Activated T-helper 1 cell treated with anti-CD3 and anti-CD28 coated beads, Interleukin-12 subunit alpha, Interleukin-12 subunit beta, Interleukin-2, Interleukin-4 antibody, amounts not matched to agents 30 ng/mL and 10 ng/mL and 1 ng/mL, durations not matched to agents 14 hours and 24 hours and 36 hours (primary cell): ENCODE measurements at regions not wholly inside any gene's neighbourhood (a gene's known extent, or its start where the extent isn't known, plus 50 kb on each side); places are given as distances from the start of the nearest gene placed in this dataset.
"Not testable (repeated sequence)": the region's sequence is repeated elsewhere in the genome, so short reads cannot be mapped to it uniquely, and the experiment has no call there.

Experiments used
- DNase-seq: peaks from one replicate; pipeline ENCODE4 v3.0.0; 2021; ENCODE audit warnings: low spot score
- H3K27ac Mint-ChIP-seq: one replicate; pipeline ENCODE4 v1.8.0; 2021; ENCODE audit warnings: mild to moderate bottlenecking, mixed read lengths
- H3K27me3 Mint-ChIP-seq: one replicate; pipeline ENCODE4 v1.8.0; 2022; ENCODE audit warnings: mild to moderate bottlenecking, moderate library complexity, mixed read lengths; ENCODE audit not compliant: insufficient read depth
- H3K36me3 Mint-ChIP-seq: one replicate; pipeline ENCODE4 v1.8.0; 2021; ENCODE audit warnings: low read depth, mixed read lengths
- H3K4me1 Mint-ChIP-seq: one replicate; pipeline ENCODE4 v1.8.0; 2021; ENCODE audit warnings: low read depth, mixed read lengths
- H3K4me3 Mint-ChIP-seq: one replicate; pipeline ENCODE4 v1.8.0; 2021; ENCODE audit warnings: mild to moderate bottlenecking, moderate library complexity, mixed read lengths
- H3K9me3 Mint-ChIP-seq: one replicate; pipeline ENCODE4 v1.8.0; 2021; ENCODE audit warnings: mixed read lengths
- intact Hi-C: fragments of 100-400 bp; cut with micrococcal nuclease; formaldehyde crosslinking; loops from one replicate; pipeline ENCODE4 v1.15.1; 2024

- H3K4me3 Mint-ChIP-seq, H3K27me3 Mint-ChIP-seq, H3K9me3 Mint-ChIP-seq, H3K27ac Mint-ChIP-seq, H3K36me3 Mint-ChIP-seq, intact Hi-C loops, DNase-seq, H3K4me1 Mint-ChIP-seq: not testable (repeated sequence)
These were observed 288.8 kb downstream of the LIG4 start for GRCh38 chr13:107926515-107926914.

GRCh38 chr13:107916902-107917301 lies 298.4 kb downstream of the LIG4 start:
- intact Hi-C loops, H3K4me3 Mint-ChIP-seq, H3K36me3 Mint-ChIP-seq, H3K27me3 Mint-ChIP-seq, H3K4me1 Mint-ChIP-seq, H3K27ac Mint-ChIP-seq, DNase-seq, H3K9me3 Mint-ChIP-seq: not testable (repeated sequence)

- intact Hi-C loops = no loop called here
- no peak for DNase-seq
- H3K27ac Mint-ChIP-seq = no peak overlapping the region
- no peaks in the 10 kb centered on the region for H3K36me3 Mint-ChIP-seq
- no peaks in the 10 kb centered on the region for H3K27me3 Mint-ChIP-seq
- peaks cover 3% of the 10 kb centered on the region for H3K9me3 Mint-ChIP-seq
- H3K4me3 Mint-ChIP-seq = no peak overlapping the region
- H3K4me1 Mint-ChIP-seq = no peaks in the 10 kb centered on the region
These were observed 302.6 kb downstream of the LIG4 start for GRCh38 chr13:107912745-107913144.

DNA sequence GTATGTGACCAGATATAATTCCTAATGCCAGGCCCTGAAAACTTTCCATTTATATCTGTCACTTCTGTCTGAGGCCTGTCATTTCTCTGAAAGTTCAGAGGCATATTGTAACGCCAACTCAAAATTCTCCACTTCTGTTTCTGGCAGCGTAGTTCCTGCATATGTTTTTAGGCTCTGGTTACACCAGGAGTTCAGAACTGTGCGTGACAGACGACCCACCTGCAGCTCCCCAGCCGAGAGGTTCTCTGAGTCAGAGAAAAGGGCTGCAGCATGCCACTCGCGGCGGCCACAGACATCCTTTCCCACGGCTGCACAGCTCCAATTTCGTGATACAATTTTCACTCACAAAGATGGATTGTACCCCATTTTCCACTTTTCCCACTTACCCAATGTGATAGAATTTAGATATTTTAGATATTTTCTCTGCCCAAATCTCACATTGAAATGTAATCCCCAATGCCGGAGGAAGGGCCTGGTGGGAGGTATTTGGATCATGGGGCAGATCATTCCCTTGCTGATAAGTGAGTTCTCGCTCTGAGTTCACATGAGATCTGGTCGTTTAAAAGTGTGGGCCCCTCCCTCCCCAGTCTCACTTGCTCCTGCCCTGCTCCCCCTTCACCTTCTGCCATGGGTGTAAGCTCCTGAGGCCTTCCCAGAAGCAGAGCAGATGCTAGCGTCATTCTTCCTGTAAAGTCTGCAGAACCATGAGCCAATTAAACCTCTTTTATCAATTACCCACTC lies 308.1 kb downstream of the LIG4 start:
- intact Hi-C loops = no loop called here
- Mint-ChIP-seq H3K27ac (no peak overlapping the region), H3K9me3 (peaks cover 2% of the 10 kb centered on the region), H3K4me3 (no peak overlapping the region), H3K36me3 (no peaks in the 10 kb centered on the region), H3K27me3 (no peaks in the 10 kb centered on the region), H3K4me1 (no peaks in the 10 kb centered on the region)
- DNase-seq = no peak

- Mint-ChIP-seq H3K4me1 (no peaks in the 10 kb centered on the region), H3K9me3 (no peaks in the 10 kb centered on the region), H3K36me3 (no peaks in the 10 kb centered on the region), H3K27me3 (no peaks in the 10 kb centered on the region), H3K27ac (no peak overlapping the region), H3K4me3 (no peak overlapping the region)
- intact Hi-C loops = no loop called here
- no peak for DNase-seq
These were observed 309.2 kb downstream of the LIG4 start for GRCh38 chr13:107906131-107906530.

- Mint-ChIP-seq H3K9me3 (no peaks in the 10 kb centered on the region), H3K4me3 (no peak overlapping the region), H3K27ac (no peak overlapping the region), H3K36me3 (no peaks in the 10 kb centered on the region), H3K27me3 (peaks cover 1% of the 10 kb centered on the region), H3K4me1 (no peaks in the 10 kb centered on the region)
- DNase-seq = no peak
- intact Hi-C loops = no loop called here
These were observed 313.3 kb downstream of the LIG4 start for GRCh38 chr13:107901996-107902562.

- Mint-ChIP-seq H3K36me3 (no peaks in the 10 kb centered on the region), H3K9me3 (no peaks in the 10 kb centered on the region), H3K27me3 (peaks cover 1% of the 10 kb centered on the region), H3K4me1 (no peaks in the 10 kb centered on the region), H3K4me3 (no peak overlapping the region), H3K27ac (no peak overlapping the region)
- DNase-seq = no peak
- intact Hi-C loops = no loop called here
These were observed 314.1 kb downstream of the LIG4 start for GRCh38 chr13:107901230-107901629.

- no peaks in the 10 kb centered on the region for H3K9me3 Mint-ChIP-seq
- no peaks in the 10 kb centered on the region for H3K4me1 Mint-ChIP-seq
- peaks cover 1% of the 10 kb centered on the region for H3K27me3 Mint-ChIP-seq
- H3K4me3 Mint-ChIP-seq = no peak overlapping the region
- H3K36me3 Mint-ChIP-seq = no peaks in the 10 kb centered on the region
- no peak overlapping the region for H3K27ac Mint-ChIP-seq
- no peak for DNase-seq
- intact Hi-C loops = no loop called here
These were observed 314.6 kb downstream of the LIG4 start for GRCh38 chr13:107900775-107901174.

DNA sequence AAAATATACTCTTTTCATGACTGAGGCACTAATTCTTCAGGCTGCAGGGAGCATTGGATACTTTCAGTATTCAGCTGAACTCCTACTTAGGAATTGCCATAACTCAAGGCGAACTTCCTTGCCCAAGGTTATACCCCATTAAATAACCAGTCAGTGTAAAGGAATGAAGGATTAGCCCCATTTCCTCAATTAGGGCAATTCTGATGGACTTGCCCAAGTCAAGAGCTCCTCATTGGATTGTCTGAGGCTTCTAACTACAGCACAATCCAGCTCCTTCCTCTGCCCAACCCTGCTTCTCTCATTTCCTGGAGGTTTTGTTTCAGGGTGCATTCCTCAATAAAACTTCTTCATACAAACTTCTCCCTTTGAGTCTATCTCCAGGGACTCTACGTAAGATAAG lies 329.2 kb downstream of the LIG4 start:
- no peaks in the 10 kb centered on the region for H3K9me3 Mint-ChIP-seq
- intact Hi-C loops = no loop called here
- DNase-seq = no peak

GRCh38 chr13:107884564-107884963 lies 330.8 kb downstream of the LIG4 start:
- Mint-ChIP-seq H3K36me3 (no peaks in the 10 kb centered on the region), H3K9me3 (no peaks in the 10 kb centered on the region), H3K27me3 (no peaks in the 10 kb centered on the region), H3K4me3 (no peak overlapping the region), H3K27ac (no peak overlapping the region), H3K4me1 (no peaks in the 10 kb centered on the region)
- DNase-seq = no peak
- intact Hi-C loops = no loop called here

More for the DNA sequence above, 329.2 kb downstream of the LIG4 start:
- no peaks in the 10 kb centered on the region for H3K36me3 Mint-ChIP-seq
- no peak overlapping the region for H3K27ac Mint-ChIP-seq
- no peaks in the 10 kb centered on the region for H3K4me1 Mint-ChIP-seq
- no peak overlapping the region for H3K4me3 Mint-ChIP-seq
- H3K27me3 Mint-ChIP-seq = no peaks in the 10 kb centered on the region

DNA sequence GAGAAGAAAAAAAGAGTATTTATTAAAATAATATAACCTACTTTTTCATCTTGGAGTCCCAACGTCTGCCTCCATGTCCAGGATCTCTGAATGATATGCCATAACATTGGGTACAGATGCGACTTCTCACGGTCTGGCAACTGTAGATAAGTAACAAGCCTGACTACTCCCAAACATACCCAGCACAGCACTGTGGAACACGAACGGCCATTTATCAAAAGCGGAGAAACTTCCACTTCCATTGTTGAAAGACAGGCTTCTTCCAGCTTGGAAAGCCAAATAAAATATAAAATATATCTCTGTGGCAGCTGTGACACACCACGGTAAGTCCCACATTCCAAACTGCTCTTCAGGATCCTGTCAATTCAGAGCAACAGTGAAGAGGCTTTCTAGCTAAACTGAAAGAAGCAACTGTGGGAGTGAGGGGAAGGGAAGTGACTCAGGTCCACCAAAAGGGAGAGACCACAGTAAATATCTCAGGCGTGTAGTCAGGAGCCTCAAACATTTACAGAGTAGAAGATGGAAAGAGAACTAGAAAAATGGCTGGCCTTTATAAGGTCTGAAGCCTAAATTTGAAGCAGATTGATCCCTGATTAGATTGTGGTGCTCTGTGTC lies 331.7 kb downstream of the LIG4 start:
- intact Hi-C loops = no loop called here
- H3K36me3 Mint-ChIP-seq = no peaks in the 10 kb centered on the region

GRCh38 chr13:107882708-107883560 lies 332.4 kb downstream of the LIG4 start:
- Mint-ChIP-seq H3K4me3 (no peak overlapping the region), H3K27me3 (no peaks in the 10 kb centered on the region), H3K4me1 (no peaks in the 10 kb centered on the region), H3K36me3 (no peaks in the 10 kb centered on the region), H3K27ac (no peak overlapping the region), H3K9me3 (no peaks in the 10 kb centered on the region)
- intact Hi-C loops = no loop called here
- no peak for DNase-seq

More for the DNA sequence above, 331.7 kb downstream of the LIG4 start:
- Mint-ChIP-seq H3K4me3 (no peak overlapping the region), H3K27ac (no peak overlapping the region), H3K27me3 (no peaks in the 10 kb centered on the region), H3K4me1 (no peaks in the 10 kb centered on the region), H3K9me3 (no peaks in the 10 kb centered on the region)
- no peak for DNase-seq

GRCh38 chr13:107881362-107881761 lies 334.0 kb downstream of the LIG4 start:
- no peaks in the 10 kb centered on the region for H3K4me1 Mint-ChIP-seq
- no peak for DNase-seq
- no peaks in the 10 kb centered on the region for H3K36me3 Mint-ChIP-seq
- no peak overlapping the region for H3K27ac Mint-ChIP-seq
- H3K9me3 Mint-ChIP-seq = no peaks in the 10 kb centered on the region
- H3K27me3 Mint-ChIP-seq = no peaks in the 10 kb centered on the region
- H3K4me3 Mint-ChIP-seq = no peak overlapping the region
- intact Hi-C loops = no loop called here
